HFF-Myc (cell line): ENCODE measurements at regions not wholly inside any gene's neighbourhood (a gene's known extent, or its start where the extent isn't known, plus 50 kb on each side); places are given as distances from the start of the nearest gene placed in this dataset.
A peak's percentile ranks its signal among the peaks of the same experiment; 100 is the strongest.

ENCODE experiments used
- DNase-seq: peaks from one replicate; pipeline ENCODE4 v3.0.0-alpha.2; 2011; ENCODE audit warnings: low read depth; ENCODE audit errors: extremely low read depth
- H3K4me3 ChIP-seq: replicated peaks from 2 replicates; pipeline ENCODE4 v1.5.1; 2011; ENCODE audit warnings: low read depth, mild to moderate bottlenecking, control low read depth, low read length
- TF ChIP-seq, protein P1 (sequence below): IDR thresholded peaks from 2 replicates; pipeline ENCODE4 v1.5.1; 2012; ENCODE audit warnings: mild to moderate bottlenecking, low read depth, low read length, control low read depth; ENCODE audit errors: missing control alignments

- no peak for DNase-seq
These were observed 180.0 kb downstream of the GJA1 start for GRCh38 chr6:121615493-121615892.

DNA sequence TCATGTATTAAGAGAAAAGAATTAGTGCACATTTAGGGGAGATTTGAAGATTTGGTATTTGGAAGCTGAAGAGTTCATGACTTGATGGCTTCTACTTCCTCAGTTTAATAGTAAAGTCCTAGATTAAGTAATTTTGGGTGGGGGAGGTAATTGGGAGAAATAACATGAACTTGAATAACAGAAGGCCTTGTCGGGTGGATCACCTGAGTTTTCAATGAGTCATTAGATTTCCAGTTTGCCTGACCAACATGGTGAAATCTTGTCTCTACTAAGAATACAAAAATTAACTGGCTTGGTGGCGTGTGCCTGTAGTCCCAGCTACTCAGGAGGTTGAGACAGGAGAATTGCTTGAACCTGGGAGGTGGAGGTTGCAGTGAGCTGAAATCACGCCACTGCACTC lies 181.0 kb downstream of the GJA1 start:
- TF ChIP-seq, protein P1, sequence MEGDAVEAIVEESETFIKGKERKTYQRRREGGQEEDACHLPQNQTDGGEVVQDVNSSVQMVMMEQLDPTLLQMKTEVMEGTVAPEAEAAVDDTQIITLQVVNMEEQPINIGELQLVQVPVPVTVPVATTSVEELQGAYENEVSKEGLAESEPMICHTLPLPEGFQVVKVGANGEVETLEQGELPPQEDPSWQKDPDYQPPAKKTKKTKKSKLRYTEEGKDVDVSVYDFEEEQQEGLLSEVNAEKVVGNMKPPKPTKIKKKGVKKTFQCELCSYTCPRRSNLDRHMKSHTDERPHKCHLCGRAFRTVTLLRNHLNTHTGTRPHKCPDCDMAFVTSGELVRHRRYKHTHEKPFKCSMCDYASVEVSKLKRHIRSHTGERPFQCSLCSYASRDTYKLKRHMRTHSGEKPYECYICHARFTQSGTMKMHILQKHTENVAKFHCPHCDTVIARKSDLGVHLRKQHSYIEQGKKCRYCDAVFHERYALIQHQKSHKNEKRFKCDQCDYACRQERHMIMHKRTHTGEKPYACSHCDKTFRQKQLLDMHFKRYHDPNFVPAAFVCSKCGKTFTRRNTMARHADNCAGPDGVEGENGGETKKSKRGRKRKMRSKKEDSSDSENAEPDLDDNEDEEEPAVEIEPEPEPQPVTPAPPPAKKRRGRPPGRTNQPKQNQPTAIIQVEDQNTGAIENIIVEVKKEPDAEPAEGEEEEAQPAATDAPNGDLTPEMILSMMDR, result no peak
- H3K4me3 ChIP-seq, result no peak overlapping the region
- no peak for DNase-seq

More at GRCh38 chr6:121615493-121615892, 180.0 kb downstream of the GJA1 start:
- TF ChIP-seq, protein P1, result no peak
- H3K4me3 ChIP-seq, result no peak overlapping the region

DNA sequence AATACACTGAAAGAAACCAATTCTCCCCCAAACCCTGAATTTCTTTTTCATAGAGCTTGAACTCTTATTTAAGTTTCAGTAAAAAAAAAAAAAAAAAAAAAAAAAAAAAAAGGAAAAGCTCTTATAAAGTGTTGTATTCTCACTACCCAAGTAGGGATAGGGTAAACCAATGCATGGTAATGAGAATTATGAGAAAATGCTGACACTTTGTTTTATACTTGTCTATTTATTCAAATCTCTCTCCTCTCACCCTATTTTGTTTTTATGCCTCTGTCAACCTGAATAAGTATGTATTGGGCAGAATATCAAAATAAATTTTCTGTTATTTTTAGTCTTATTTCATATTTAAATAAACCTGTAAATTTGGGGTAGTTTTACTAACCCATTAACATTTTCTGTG lies 181.9 kb downstream of the GJA1 start:
- TF ChIP-seq, protein P1, result no peak
- H3K4me3 ChIP-seq, result no peak overlapping the region
- no peak for DNase-seq

GRCh38 chr6:121619013-121619412 lies 183.6 kb downstream of the GJA1 start:
- DNase-seq, result no peak
- H3K4me3 ChIP-seq, result no peak overlapping the region
- TF ChIP-seq, protein P1, result no peak

- TF ChIP-seq, protein P1, result no peak
These were observed 184.7 kb downstream of the GJA1 start for GRCh38 chr6:121619987-121620740.

GRCh38 chr6:121627761-121628160 lies 192.3 kb downstream of the GJA1 start:
- H3K4me3 ChIP-seq, result no peak overlapping the region
- TF ChIP-seq, protein P1, result no peak
- no peak for DNase-seq

More at GRCh38 chr6:121619987-121620740, 184.7 kb downstream of the GJA1 start:
- H3K4me3 ChIP-seq, result no peak overlapping the region
- DNase-seq, result peak; percentile 24
